ENCODE measurements at regions not wholly inside any gene's neighbourhood (a gene's known extent, or its start where the extent isn't known, plus 50 kb on each side); places are given as distances from the start of the nearest gene placed in this dataset.

- TF ChIP-seq GATA2 (IDR thresholded peaks at IDR 0.05; ENCODE audit: low read depth, low read length) (no peak), GATA3 (IDR thresholded peaks at IDR 0.05; ENCODE audit: low read depth, low read length) (no peak)
Measured at GRCh38 chr2:138943470-138943869, 163.3 kb upstream of the NXPH2 start.
